ENCODE measurements at regions not wholly inside any gene's neighbourhood (a gene's known extent, or its start where the extent isn't known, plus 50 kb on each side); places are given as distances from the start of the nearest gene placed in this dataset.
"Not testable (repeated sequence)": the region's sequence is repeated elsewhere in the genome, so short reads cannot be mapped to it uniquely, and the experiment has no call there.

GRCh38 chr3:3476669-3477068 is 297.2 kb upstream of the CRBN start:
- no peaks in the 10 kb centered on the region for H4K20me1 ChIP-seq
- no peaks in the 10 kb centered on the region for H3K4me1 ChIP-seq
- no peaks in the 10 kb centered on the region for H3K9me3 ChIP-seq (replicated peaks in 1 of 11)
- H3K4me3 ChIP-seq: no peak overlapping the region
- no peak overlapping the region for H3K9ac ChIP-seq
- H3K27ac ChIP-seq: no peak overlapping the region
- no peak overlapping the region for H3K4me2 ChIP-seq
- H3K36me3 ChIP-seq: no peaks in the 10 kb centered on the region
- no peak for TF ChIP-seq Cebpa-rat (IDR thresholded peaks at IDR 0.05)
- no peaks in the 10 kb centered on the region for H3K27me3 ChIP-seq

- no peak overlapping the region for H3K9ac ChIP-seq
- no peak for TF ChIP-seq Cebpa-rat (IDR thresholded peaks at IDR 0.05)
- no peak overlapping the region for H3K4me3 ChIP-seq
- no peaks in the 10 kb centered on the region for H3K36me3 ChIP-seq
- no peaks in the 10 kb centered on the region for H4K20me1 ChIP-seq
- no peaks in the 10 kb centered on the region for H3K27me3 ChIP-seq
- H3K4me1 ChIP-seq: no peaks in the 10 kb centered on the region; a peak in 1 of 20 replicates
- H3K9me3 ChIP-seq (replicated peaks in 1 of 11): no peaks in the 10 kb centered on the region
- no peak overlapping the region for H3K4me2 ChIP-seq
- no peak overlapping the region for H3K27ac ChIP-seq
These were observed 289.1 kb upstream of the CRBN start for GRCh38 chr3:3468596-3468995.

- Histone ChIP-seq H3K27ac (no peak overlapping the region), H3K4me2 (no peak overlapping the region), H3K9ac (no peak overlapping the region), H4K20me1 (no peaks in the 10 kb centered on the region), H3K9me3 (replicated peaks in 1 of 11) (no peaks in the 10 kb centered on the region), H3K4me1 (no peaks in the 10 kb centered on the region), H3K27me3 (no peaks in the 10 kb centered on the region), H3K4me3 (no peak overlapping the region), H3K36me3 (no peaks in the 10 kb centered on the region)
- TF ChIP-seq Cebpa-rat (IDR thresholded peaks at IDR 0.05): no peak
These were observed 284.6 kb upstream of the CRBN start for GRCh38 chr3:3464131-3464530.

- TF ChIP-seq Cebpa-rat (IDR thresholded peaks at IDR 0.05): no peak
- Histone ChIP-seq H3K4me2 (no peak overlapping the region), H4K20me1 (no peaks in the 10 kb centered on the region), H3K4me1 (no peaks in the 10 kb centered on the region), H3K9ac (no peak overlapping the region), H3K27me3 (no peaks in the 10 kb centered on the region), H3K27ac (no peak overlapping the region), H3K36me3 (no peaks in the 10 kb centered on the region), H3K9me3 (replicated peaks in 1 of 11) (no peaks in the 10 kb centered on the region), H3K4me3 (no peak overlapping the region)
These were observed 281.8 kb upstream of the CRBN start for GRCh38 chr3:3461317-3461716.

GRCh38 chr3:3448468-3448867 is 269.0 kb upstream of the CRBN start:
- no peak overlapping the region for H3K27ac ChIP-seq
- TF ChIP-seq Cebpa-rat (IDR thresholded peaks at IDR 0.05): no peak
- H3K4me1 ChIP-seq: no peaks in the 10 kb centered on the region; a peak in 1 of 20 replicates
- H3K36me3 ChIP-seq: no peaks in the 10 kb centered on the region
- H3K4me3 ChIP-seq: no peak overlapping the region
- no peak overlapping the region for H3K9ac ChIP-seq
- peaks cover 0 to 9% (median 4%) of the 10 kb centered on the region in 11 experiments; a peak in 4 of 22 replicates for H3K9me3 ChIP-seq (replicated peaks in 1 of 11)
- no peaks in the 10 kb centered on the region for H4K20me1 ChIP-seq
- H3K27me3 ChIP-seq: no peaks in the 10 kb centered on the region
- no peak overlapping the region for H3K4me2 ChIP-seq

- no peak overlapping the region for H3K27ac ChIP-seq
- no peaks in the 10 kb centered on the region; a peak in 1 of 20 replicates for H3K4me1 ChIP-seq
- no peak for TF ChIP-seq Cebpa-rat (IDR thresholded peaks at IDR 0.05)
- no peaks in the 10 kb centered on the region for H4K20me1 ChIP-seq
- no peak overlapping the region for H3K4me3 ChIP-seq
- no peak overlapping the region for H3K9ac ChIP-seq
- no peaks in the 10 kb centered on the region for H3K36me3 ChIP-seq
- H3K27me3 ChIP-seq: no peaks in the 10 kb centered on the region
- H3K4me2 ChIP-seq: no peak overlapping the region
- H3K9me3 ChIP-seq (replicated peaks in 1 of 11): peaks cover 0 to 11% (median 5%) of the 10 kb centered on the region in 11 experiments; a peak in 4 of 22 replicates
These were observed 268.1 kb upstream of the CRBN start for GRCh38 chr3:3447641-3448040.

- no peaks in the 10 kb centered on the region for H3K27me3 ChIP-seq
- H3K4me2 ChIP-seq: no peak overlapping the region
- peaks cover 0 to 11% (median 5%) of the 10 kb centered on the region in 11 experiments; a peak in 4 of 22 replicates for H3K9me3 ChIP-seq (replicated peaks in 1 of 11)
- H3K9ac ChIP-seq: no peak overlapping the region
- H4K20me1 ChIP-seq: no peaks in the 10 kb centered on the region
- no peaks in the 10 kb centered on the region for H3K36me3 ChIP-seq
- no peak overlapping the region for H3K4me3 ChIP-seq
- H3K4me1 ChIP-seq: no peaks in the 10 kb centered on the region; a peak in 1 of 20 replicates
- TF ChIP-seq Cebpa-rat (IDR thresholded peaks at IDR 0.05): no peak
- no peak overlapping the region for H3K27ac ChIP-seq
These were observed 266.8 kb upstream of the CRBN start for GRCh38 chr3:3446251-3446650.

- Histone ChIP-seq H3K27me3 (no peaks in the 10 kb centered on the region), H3K4me3 (no peak overlapping the region), H3K4me1 (no peaks in the 10 kb centered on the region; a peak in 1 of 20 replicates), H3K9me3 (replicated peaks in 1 of 11) (peaks cover 0 to 11% (median 5%) of the 10 kb centered on the region in 11 experiments; a peak in 4 of 22 replicates), H4K20me1 (no peaks in the 10 kb centered on the region), H3K27ac (no peak overlapping the region), H3K9ac (no peak overlapping the region), H3K4me2 (0 out of 22 replicates have a peak overlapping the region, but pooled peaks of 1 of the 11 experiments have one; percentile 2), H3K36me3 (no peaks in the 10 kb centered on the region)
- TF ChIP-seq Cebpa-rat (IDR thresholded peaks at IDR 0.05): no peak
These were observed 264.0 kb upstream of the CRBN start for GRCh38 chr3:3443482-3443881.

- Histone ChIP-seq H3K4me2 (no peak overlapping the region), H3K9ac (no peak overlapping the region), H3K4me1 (no peaks in the 10 kb centered on the region), H3K9me3 (replicated peaks in 1 of 11) (no peaks in the 10 kb centered on the region), H3K4me3 (no peak overlapping the region), H3K36me3 (no peaks in the 10 kb centered on the region), H3K27me3 (no peaks in the 10 kb centered on the region), H3K27ac (no peak overlapping the region), H4K20me1 (no peaks in the 10 kb centered on the region)
- no peak for TF ChIP-seq Cebpa-rat (IDR thresholded peaks at IDR 0.05)
These were observed 254.2 kb upstream of the CRBN start for GRCh38 chr3:3433711-3434110.

GRCh38 chr3:3429841-3430240 is 250.3 kb upstream of the CRBN start:
- H3K4me1 ChIP-seq: no peaks in the 10 kb centered on the region
- H3K27me3 ChIP-seq: no peaks in the 10 kb centered on the region
- H3K9me3 ChIP-seq (replicated peaks in 1 of 11): no peaks in the 10 kb centered on the region
- no peak overlapping the region for H3K9ac ChIP-seq
- no peak overlapping the region for H3K27ac ChIP-seq
- no peaks in the 10 kb centered on the region for H4K20me1 ChIP-seq
- TF ChIP-seq Cebpa-rat (IDR thresholded peaks at IDR 0.05): no peak
- no peaks in the 10 kb centered on the region for H3K36me3 ChIP-seq
- no peak overlapping the region for H3K4me2 ChIP-seq
- H3K4me3 ChIP-seq: no peak overlapping the region

- H3K36me3 ChIP-seq; H3K27ac ChIP-seq; H3K27me3 ChIP-seq; H3K9ac ChIP-seq; H4K20me1 ChIP-seq; H3K4me3 ChIP-seq; H3K4me2 ChIP-seq; H3K9me3 ChIP-seq (replicated peaks in 1 of 11); H3K4me1 ChIP-seq: not testable (repeated sequence)
These were observed 228.2 kb upstream of the CRBN start for GRCh38 chr3:3407707-3408106.
